ENCODE measurements at regions not wholly inside any gene's neighbourhood (a gene's known extent, or its start where the extent isn't known, plus 50 kb on each side); places are given as distances from the start of the nearest gene placed in this dataset.

- TF ChIP-seq, protein P1, sequence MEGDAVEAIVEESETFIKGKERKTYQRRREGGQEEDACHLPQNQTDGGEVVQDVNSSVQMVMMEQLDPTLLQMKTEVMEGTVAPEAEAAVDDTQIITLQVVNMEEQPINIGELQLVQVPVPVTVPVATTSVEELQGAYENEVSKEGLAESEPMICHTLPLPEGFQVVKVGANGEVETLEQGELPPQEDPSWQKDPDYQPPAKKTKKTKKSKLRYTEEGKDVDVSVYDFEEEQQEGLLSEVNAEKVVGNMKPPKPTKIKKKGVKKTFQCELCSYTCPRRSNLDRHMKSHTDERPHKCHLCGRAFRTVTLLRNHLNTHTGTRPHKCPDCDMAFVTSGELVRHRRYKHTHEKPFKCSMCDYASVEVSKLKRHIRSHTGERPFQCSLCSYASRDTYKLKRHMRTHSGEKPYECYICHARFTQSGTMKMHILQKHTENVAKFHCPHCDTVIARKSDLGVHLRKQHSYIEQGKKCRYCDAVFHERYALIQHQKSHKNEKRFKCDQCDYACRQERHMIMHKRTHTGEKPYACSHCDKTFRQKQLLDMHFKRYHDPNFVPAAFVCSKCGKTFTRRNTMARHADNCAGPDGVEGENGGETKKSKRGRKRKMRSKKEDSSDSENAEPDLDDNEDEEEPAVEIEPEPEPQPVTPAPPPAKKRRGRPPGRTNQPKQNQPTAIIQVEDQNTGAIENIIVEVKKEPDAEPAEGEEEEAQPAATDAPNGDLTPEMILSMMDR (IDR thresholded peaks at IDR 0.05), result no peak
- TF ChIP-seq POLR2A (IDR thresholded peaks at IDR 0.05) (no peak), POLR2AphosphoS5 (IDR thresholded peaks at IDR 0.05) (no peak)
These were observed 69.4 kb upstream of the EN2 start for GRCh38 chr7:155388561-155388960.

Measured in prostate gland (tissue), 2 donors.